ENCODE measurements at regions not wholly inside any gene's neighbourhood (a gene's known extent, or its start where the extent isn't known, plus 50 kb on each side); places are given as distances from the start of the nearest gene placed in this dataset.

- TF ChIP-seq CTCF (IDR thresholded peaks at IDR 0.05), result no peak
- no peak for TF ChIP-seq POLR2A (IDR thresholded peaks at IDR 0.05)
These were observed 401.1 kb upstream of the NFE2L3 start for GRCh38 chr7:25750744-25751508.
